ENCODE measurements at regions not wholly inside any gene's neighbourhood (a gene's known extent, or its start where the extent isn't known, plus 50 kb on each side); places are given as distances from the start of the nearest gene placed in this dataset.

- no peak for DNase-seq (ENCODE audit: low read depth in 3 of 3, low spot score in 2 of 3)
These were observed 460.8 kb downstream of the ENC1 start for GRCh38 chr5:74179701-74180100.

- DNase-seq (ENCODE audit: low read depth in 3 of 3, low spot score in 2 of 3): no peak
These were observed 461.3 kb downstream of the ENC1 start for GRCh38 chr5:74179179-74179578.

- no peak for DNase-seq (ENCODE audit: low read depth in 3 of 3, low spot score in 2 of 3)
These were observed 462.6 kb downstream of the ENC1 start for GRCh38 chr5:74177961-74178360.

GRCh38 chr5:74174366-74174765 is 466.2 kb downstream of the ENC1 start:
- DNase-seq (ENCODE audit: low read depth in 3 of 3, low spot score in 2 of 3): no peak

GRCh38 chr5:74173665-74174064 is 466.9 kb downstream of the ENC1 start:
- no peak for DNase-seq (ENCODE audit: low read depth in 3 of 3, low spot score in 2 of 3)

- no peak for DNase-seq (ENCODE audit: low read depth in 3 of 3, low spot score in 2 of 3)
These were observed 467.3 kb downstream of the ENC1 start for GRCh38 chr5:74173241-74173640.

- peak in 1 of 3 donors; percentile 36 for DNase-seq (ENCODE audit: low read depth in 3 of 3, low spot score in 2 of 3)
These were observed 470.8 kb downstream of the ENC1 start for GRCh38 chr5:74169701-74170100.

GRCh38 chr5:74167930-74168315 is 472.6 kb downstream of the ENC1 start:
- no peak for DNase-seq (ENCODE audit: low read depth in 3 of 3, low spot score in 2 of 3)

GRCh38 chr5:74167206-74167929 is 473.2 kb downstream of the ENC1 start:
- DNase-seq (ENCODE audit: low read depth in 3 of 3, low spot score in 2 of 3): no peak

- no peak for DNase-seq (ENCODE audit: low read depth in 3 of 3, low spot score in 2 of 3)
These were observed 474.5 kb downstream of the ENC1 start for GRCh38 chr5:74166064-74166463.

- no peak for DNase-seq (ENCODE audit: low read depth in 3 of 3, low spot score in 2 of 3)
These were observed 475.7 kb downstream of the ENC1 start for GRCh38 chr5:74164725-74165235.

GRCh38 chr5:74162524-74162923 is 478.0 kb downstream of the ENC1 start:
- no peak for DNase-seq (ENCODE audit: low read depth in 3 of 3, low spot score in 2 of 3)

- DNase-seq (ENCODE audit: low read depth in 3 of 3, low spot score in 2 of 3): no peak
These were observed 479.4 kb downstream of the ENC1 start for GRCh38 chr5:74161170-74161569.

GRCh38 chr5:74156728-74157383 is 483.7 kb downstream of the ENC1 start:
- DNase-seq (ENCODE audit: low read depth in 3 of 3, low spot score in 2 of 3): no peak

GRCh38 chr5:74155501-74155900 is 485.0 kb downstream of the ENC1 start:
- DNase-seq (ENCODE audit: low read depth in 3 of 3, low spot score in 2 of 3): no peak

GRCh38 chr5:74154526-74154925 is 486.0 kb downstream of the ENC1 start:
- DNase-seq (ENCODE audit: low read depth in 3 of 3, low spot score in 2 of 3): no peak

GRCh38 chr5:74153255-74153790 is 487.2 kb downstream of the ENC1 start:
- no peak for DNase-seq (ENCODE audit: low read depth in 3 of 3, low spot score in 2 of 3)

GRCh38 chr5:74152625-74153254 is 487.8 kb downstream of the ENC1 start:
- no peak for DNase-seq (ENCODE audit: low read depth in 3 of 3, low spot score in 2 of 3)

GRCh38 chr5:74152136-74152535 is 488.4 kb downstream of the ENC1 start:
- no peak for DNase-seq (ENCODE audit: low read depth in 3 of 3, low spot score in 2 of 3)

GRCh38 chr5:74149395-74149794 is 491.1 kb downstream of the ENC1 start:
- no peak for DNase-seq (ENCODE audit: low read depth in 3 of 3, low spot score in 2 of 3)

GRCh38 chr5:74148321-74148720 is 492.2 kb downstream of the ENC1 start:
- DNase-seq (ENCODE audit: low read depth in 3 of 3, low spot score in 2 of 3): no peak

GRCh38 chr5:74146796-74147195 is 493.7 kb downstream of the ENC1 start:
- DNase-seq (ENCODE audit: low read depth in 3 of 3, low spot score in 2 of 3): no peak

Data from right renal cortex interstitium (tissue), 3 donors.